ENCODE measurements at regions not wholly inside any gene's neighbourhood (a gene's known extent, or its start where the extent isn't known, plus 50 kb on each side); places are given as distances from the start of the nearest gene placed in this dataset.
A peak's percentile ranks its signal among the peaks of the same experiment; 100 is the strongest.

- DNase-seq (ENCODE audit: low read depth, low spot score) = no peak
- H3K27ac ChIP-seq = no peak overlapping the region
Measured at GRCh38 chr11:70764356-70764905, 366.1 kb downstream of the CTTN start.

- no peak overlapping the region for H3K27ac ChIP-seq
- DNase-seq (ENCODE audit: low read depth, low spot score) = no peak
Measured at GRCh38 chr11:70766901-70767300, 368.6 kb downstream of the CTTN start.

GRCh38 chr11:70768346-70769095, 370.2 kb downstream of the CTTN start:
- H3K27ac ChIP-seq = no peak overlapping the region
- DNase-seq (ENCODE audit: low read depth, low spot score) = no peak

GRCh38 chr11:70769106-70769505, 370.8 kb downstream of the CTTN start:
- DNase-seq (ENCODE audit: low read depth, low spot score) = no peak
- H3K27ac ChIP-seq = no peak overlapping the region

- no peak overlapping the region for H3K27ac ChIP-seq
- no peak for DNase-seq (ENCODE audit: low read depth, low spot score)
Measured at GRCh38 chr11:70769521-70769920, 371.2 kb downstream of the CTTN start.

GRCh38 chr11:70771099-70771885, 373.0 kb downstream of the CTTN start:
- DNase-seq (ENCODE audit: low read depth, low spot score) = no peak
- no peak overlapping the region for H3K27ac ChIP-seq

GRCh38 chr11:70772950-70773349, 374.6 kb downstream of the CTTN start:
- no peak overlapping the region for H3K27ac ChIP-seq
- no peak for DNase-seq (ENCODE audit: low read depth, low spot score)

- no peak overlapping the region for H3K27ac ChIP-seq
- no peak for DNase-seq (ENCODE audit: low read depth, low spot score)
Measured at GRCh38 chr11:70775386-70776075, 377.2 kb downstream of the CTTN start.

GRCh38 chr11:70776914-70777532, 378.7 kb downstream of the CTTN start:
- no peak for DNase-seq (ENCODE audit: low read depth, low spot score)
- no peak overlapping the region for H3K27ac ChIP-seq

- DNase-seq (ENCODE audit: low read depth, low spot score) = no peak
- H3K27ac ChIP-seq = no peak overlapping the region
Measured at GRCh38 chr11:70778883-70779282, 380.6 kb downstream of the CTTN start.

GRCh38 chr11:70779433-70780245, 381.3 kb downstream of the CTTN start:
- no peak for DNase-seq (ENCODE audit: low read depth, low spot score)
- no peak overlapping the region for H3K27ac ChIP-seq

- DNase-seq (ENCODE audit: low read depth, low spot score) = no peak
- H3K27ac ChIP-seq = no peak overlapping the region
Measured at GRCh38 chr11:70780246-70780535, 381.9 kb downstream of the CTTN start.

GRCh38 chr11:70782401-70782913, 384.1 kb downstream of the CTTN start:
- no peak overlapping the region for H3K27ac ChIP-seq
- DNase-seq (ENCODE audit: low read depth, low spot score) = no peak

- no peak overlapping the region for H3K27ac ChIP-seq
- DNase-seq (ENCODE audit: low read depth, low spot score) = no peak
Measured at GRCh38 chr11:70783356-70783755, 385.0 kb downstream of the CTTN start.

GRCh38 chr11:70783821-70784220, 385.5 kb downstream of the CTTN start:
- H3K27ac ChIP-seq = no peak overlapping the region
- DNase-seq (ENCODE audit: low read depth, low spot score) = no peak

- no peak for DNase-seq (ENCODE audit: low read depth, low spot score)
- H3K27ac ChIP-seq = no peak overlapping the region
Measured at GRCh38 chr11:70785372-70785771, 387.0 kb downstream of the CTTN start.

GRCh38 chr11:70786021-70786665, 387.8 kb downstream of the CTTN start:
- no peak overlapping the region for H3K27ac ChIP-seq
- DNase-seq (ENCODE audit: low read depth, low spot score) = no peak

GRCh38 chr11:70788248-70789022, 390.1 kb downstream of the CTTN start:
- H3K27ac ChIP-seq = no peak overlapping the region
- peak; percentile 33 for DNase-seq (ENCODE audit: low read depth, low spot score)

Measured in epithelial cell of prostate (primary cell).